Progenitor cell of endocrine pancreas (in vitro differentiated cells): ENCODE measurements at regions not wholly inside any gene's neighbourhood (a gene's known extent, or its start where the extent isn't known, plus 50 kb on each side); places are given as distances from the start of the nearest gene placed in this dataset.

Source experiments
- DNase-seq: peaks from one replicate; pipeline ENCODE4 v3.0.0; 2021; ENCODE audit warnings: low spot score; ENCODE audit not compliant: unreplicated experiment
- H3K27ac Mint-ChIP-seq: 2 replicates; pipeline ENCODE4 v1.8.0; 2021; ENCODE audit warnings: mild to moderate bottlenecking, moderate library complexity, mixed read lengths
- H3K27me3 Mint-ChIP-seq: 2 replicates; pipeline ENCODE4 v1.8.0; 2021; ENCODE audit warnings: mixed read lengths
- H3K36me3 Mint-ChIP-seq: 2 replicates; pipeline ENCODE4 v1.8.0; 2022; ENCODE audit warnings: mixed read lengths; ENCODE audit not compliant: insufficient read depth
- H3K4me1 Mint-ChIP-seq: 2 replicates; pipeline ENCODE4 v1.8.0; 2021; ENCODE audit warnings: low read depth, mixed read lengths
- H3K4me3 Mint-ChIP-seq: 2 replicates; pipeline ENCODE4 v1.8.0; 2021; ENCODE audit warnings: low read depth, mild to moderate bottlenecking, moderate library complexity, mixed read lengths
- H3K9me3 Mint-ChIP-seq: 2 replicates; pipeline ENCODE4 v1.8.0; 2021; ENCODE audit warnings: low read depth, mixed read lengths
- CTCF ChIP-seq: fragments of 200-600 bp; sonication (generic); IDR thresholded peaks from one replicate; pipeline ENCODE4 v1.5.0; 2021; ENCODE audit warnings: antibody characterized with exemption, mild to moderate bottlenecking; ENCODE audit not compliant: unreplicated experiment

GRCh38 chr4:128410037-128410436, 122.4 kb upstream of the PGRMC2 start:
- TF ChIP-seq CTCF: no peak
- Mint-ChIP-seq H3K4me1 (no peaks in the 10 kb centered on the region), H3K9me3 (peaks cover 32% of the 10 kb centered on the region), H3K27me3 (no peaks in the 10 kb centered on the region), H3K4me3 (no peak overlapping the region), H3K27ac (no peak overlapping the region), H3K36me3 (peaks cover 3% of the 10 kb centered on the region)
- no peak for DNase-seq

- H3K36me3 Mint-ChIP-seq: peaks cover 13% of the 10 kb centered on the region
- no peaks in the 10 kb centered on the region for H3K27me3 Mint-ChIP-seq
- H3K4me3 Mint-ChIP-seq: no peak overlapping the region
- H3K27ac Mint-ChIP-seq: no peak overlapping the region
- no peak for TF ChIP-seq CTCF
- peaks cover 58% of the 10 kb centered on the region for H3K9me3 Mint-ChIP-seq
- DNase-seq: no peak
- H3K4me1 Mint-ChIP-seq: no peaks in the 10 kb centered on the region
These were observed 116.0 kb upstream of the PGRMC2 start for GRCh38 chr4:128403586-128403985.

- Mint-ChIP-seq H3K4me3 (no peak overlapping the region), H3K36me3 (no peaks in the 10 kb centered on the region), H3K4me1 (peaks cover 4% of the 10 kb centered on the region), H3K27me3 (no peaks in the 10 kb centered on the region), H3K27ac (no peak overlapping the region), H3K9me3 (peaks cover 19% of the 10 kb centered on the region)
- DNase-seq: no peak
- no peak for TF ChIP-seq CTCF
These were observed 107.2 kb upstream of the PGRMC2 start for GRCh38 chr4:128394778-128395177.

- H3K27ac Mint-ChIP-seq: no peak overlapping the region
- H3K4me3 Mint-ChIP-seq: no peak overlapping the region
- no peaks in the 10 kb centered on the region for H3K36me3 Mint-ChIP-seq
These were observed 105.6 kb upstream of the PGRMC2 start for GRCh38 chr4:128393101-128393704.

GRCh38 chr4:128390475-128390996, 102.9 kb upstream of the PGRMC2 start:
- H3K36me3 Mint-ChIP-seq: no peaks in the 10 kb centered on the region
- no peaks in the 10 kb centered on the region for H3K9me3 Mint-ChIP-seq
- H3K27ac Mint-ChIP-seq: no peak overlapping the region
- H3K4me1 Mint-ChIP-seq: peaks cover 10% of the 10 kb centered on the region
- no peak overlapping the region for H3K4me3 Mint-ChIP-seq
- H3K27me3 Mint-ChIP-seq: no peaks in the 10 kb centered on the region
- no peak for TF ChIP-seq CTCF
- DNase-seq: no peak

More at GRCh38 chr4:128393101-128393704, 105.6 kb upstream of the PGRMC2 start:
- Mint-ChIP-seq H3K9me3 (peaks cover 9% of the 10 kb centered on the region), H3K27me3 (no peaks in the 10 kb centered on the region), H3K4me1 (peaks cover 4% of the 10 kb centered on the region)
- DNase-seq: no peak
- no peak for TF ChIP-seq CTCF
